ENCODE measurements at regions not wholly inside any gene's neighbourhood (a gene's known extent, or its start where the extent isn't known, plus 50 kb on each side); places are given as distances from the start of the nearest gene placed in this dataset.

GRCh38 chr5:17135050-17135449 is 82.4 kb upstream of the BASP1 start:
- TF ChIP-seq ZNF8 (CRISPR knock-in tag; IDR thresholded peaks at IDR 0.05) (no peak), ARNTL (CRISPR knock-in tag; IDR thresholded peaks at IDR 0.05; ENCODE audit: borderline replicate concordance, low read depth) (no peak), OSR1 (CRISPR knock-in tag; IDR thresholded peaks at IDR 0.05) (no peak), ZC3H10 (CRISPR knock-in tag; IDR thresholded peaks at IDR 0.05) (no peak)
- ATAC-seq: no peak

GRCh38 chr5:17143335-17143734 is 74.1 kb upstream of the BASP1 start:
- no peak for ATAC-seq
- TF ChIP-seq PATZ1 (CRISPR knock-in tag; IDR thresholded peaks at IDR 0.05; ENCODE audit: borderline replicate concordance): no peak
- TF ChIP-seq OSR1 (CRISPR knock-in tag; IDR thresholded peaks at IDR 0.05): no peak
- no peak for TF ChIP-seq GLIS3 (CRISPR knock-in tag; IDR thresholded peaks at IDR 0.05)
- no peak for TF ChIP-seq ZFP30 (CRISPR knock-in tag; IDR thresholded peaks at IDR 0.05)

- no peak for ATAC-seq
- TF ChIP-seq TSHZ2 (CRISPR knock-in tag; IDR thresholded peaks at IDR 0.05): no peak
- TF ChIP-seq GLIS3 (CRISPR knock-in tag; IDR thresholded peaks at IDR 0.05): no peak
- TF ChIP-seq PATZ1 (CRISPR knock-in tag; IDR thresholded peaks at IDR 0.05; ENCODE audit: borderline replicate concordance): no peak
- no peak for TF ChIP-seq POU6F1 (CRISPR knock-in tag; IDR thresholded peaks at IDR 0.05; ENCODE audit: borderline replicate concordance, low read depth)
- no peak for TF ChIP-seq CSDC2 (CRISPR knock-in tag; IDR thresholded peaks at IDR 0.05)
- no peak for TF ChIP-seq ZNF565 (CRISPR knock-in tag; conservative IDR thresholded peaks at IDR 0.05; ENCODE audit: low read depth)
- TF ChIP-seq OSR1 (CRISPR knock-in tag; IDR thresholded peaks at IDR 0.05): no peak
- no peak for TF ChIP-seq TOX (CRISPR knock-in tag; IDR thresholded peaks at IDR 0.05; ENCODE audit: borderline replicate concordance)
- no peak for TF ChIP-seq ZC3H10 (CRISPR knock-in tag; IDR thresholded peaks at IDR 0.05)
- TF ChIP-seq BACH2 (CRISPR knock-in tag; IDR thresholded peaks at IDR 0.05; ENCODE audit: borderline replicate concordance): no peak
- TF ChIP-seq ZFP3 (CRISPR knock-in tag; IDR thresholded peaks at IDR 0.05): no peak
- no peak for TF ChIP-seq ZNF8 (CRISPR knock-in tag; IDR thresholded peaks at IDR 0.05)
- TF ChIP-seq ZNF70 (CRISPR knock-in tag; IDR thresholded peaks at IDR 0.05): no peak
- TF ChIP-seq ARNTL (CRISPR knock-in tag; IDR thresholded peaks at IDR 0.05; ENCODE audit: borderline replicate concordance, low read depth): no peak
- TF ChIP-seq RARB (CRISPR knock-in tag; IDR thresholded peaks at IDR 0.05): no peak
Measured at GRCh38 chr5:17146280-17146841, 71.1 kb upstream of the BASP1 start.

GRCh38 chr5:17147170-17147569 is 70.3 kb upstream of the BASP1 start:
- no peak for ATAC-seq
- no peak for TF ChIP-seq ARNTL (CRISPR knock-in tag; IDR thresholded peaks at IDR 0.05; ENCODE audit: borderline replicate concordance, low read depth)
- TF ChIP-seq CSRNP3 (CRISPR knock-in tag; IDR thresholded peaks at IDR 0.05): no peak
- no peak for TF ChIP-seq TCF4 (CRISPR knock-in tag; IDR thresholded peaks at IDR 0.05; ENCODE audit: borderline replicate concordance)
- TF ChIP-seq SNAI2 (CRISPR knock-in tag; IDR thresholded peaks at IDR 0.05): no peak
- TF ChIP-seq POU6F1 (CRISPR knock-in tag; IDR thresholded peaks at IDR 0.05; ENCODE audit: borderline replicate concordance, low read depth): no peak
- no peak for TF ChIP-seq CREB5 (CRISPR knock-in tag; IDR thresholded peaks at IDR 0.05; ENCODE audit: low read depth)
- no peak for TF ChIP-seq ZNF8 (CRISPR knock-in tag; IDR thresholded peaks at IDR 0.05)
- no peak for TF ChIP-seq ESRRG (CRISPR knock-in tag; IDR thresholded peaks at IDR 0.05)
- no peak for TF ChIP-seq ZFP30 (CRISPR knock-in tag; IDR thresholded peaks at IDR 0.05)
- TF ChIP-seq ZNF70 (CRISPR knock-in tag; IDR thresholded peaks at IDR 0.05): no peak
- TF ChIP-seq GLIS3 (CRISPR knock-in tag; IDR thresholded peaks at IDR 0.05): no peak
